H1 (cell line): ENCODE measurements at regions not wholly inside any gene's neighbourhood (a gene's known extent, or its start where the extent isn't known, plus 50 kb on each side); places are given as distances from the start of the nearest gene placed in this dataset.

Experiments used
- CTCF ChIA-PET: fragments of 300-600 bp; sonication (Branson Sonifier 250); formaldehyde crosslinking; loops from one replicate; lab custom pipeline; 2021; ENCODE audit not compliant: partially characterized antibody; lab: Charles Lee
- POLR2A ChIA-PET: fragments of 300-600 bp; sonication (Branson Sonifier 250); formaldehyde crosslinking; loops from one replicate; lab custom pipeline; 2021; ENCODE audit warnings: inconsistent platforms; ENCODE audit not compliant: partially characterized antibody; lab: Charles Lee
- DNase-seq, 2 experiments: peaks; one replicate each; pipeline versions ENCODE4 v3.0.0 to v3.0.0-alpha.2; 2010 to 2022; ENCODE audit warnings: low spot score in 2 of 2, low read depth in 1 of 2, mixed read lengths in 1 of 2
- FAIRE-seq: peaks from 2 replicates; lab custom pipeline; 2011; peaks lifted over from hg19 to GRCh38; lab: Jason Lieb, UNC
- H2AFZ ChIP-seq: 2 replicates; pipeline ENCODE4 v1.8.1; 2012; ENCODE audit warnings: low read length, inconsistent platforms
- H2AK5ac ChIP-seq: 2 replicates; pipeline ENCODE4 v1.6.1; 2013; ENCODE audit warnings: low read depth, low read length
- H2BK120ac ChIP-seq: replicated peaks from 2 replicates; pipeline ENCODE3; 2013; ENCODE audit warnings: low read depth, low read length, inconsistent platforms
- H2BK12ac ChIP-seq: 2 replicates; pipeline ENCODE4 v1.6.1; 2013; ENCODE audit warnings: low read depth, low read length
- H2BK15ac ChIP-seq: 2 replicates; pipeline ENCODE4 v1.6.1; 2013; ENCODE audit warnings: low read length
- H2BK20ac ChIP-seq: 2 replicates; pipeline ENCODE4 v1.6.1; 2013; ENCODE audit warnings: low read length
- H2BK5ac ChIP-seq: 2 replicates; pipeline ENCODE4 v1.6.1; 2013; ENCODE audit warnings: low read depth, low read length
- H3K14ac ChIP-seq: 2 replicates; pipeline ENCODE4 v1.6.1; 2013; ENCODE audit warnings: inconsistent platforms; ENCODE audit not compliant: insufficient read length
- H3K18ac ChIP-seq: 2 replicates; pipeline ENCODE4 v1.6.1; 2013; ENCODE audit warnings: low read length; ENCODE audit errors: extremely low read depth
- H3K23ac ChIP-seq: 2 replicates; pipeline ENCODE4 v1.6.1; 2013; ENCODE audit warnings: inconsistent platforms; ENCODE audit not compliant: insufficient read length
- H3K23me2 ChIP-seq: 2 replicates; pipeline ENCODE4 v1.6.1; 2013; ENCODE audit warnings: low read depth, low read length
- H3K27ac ChIP-seq: 2 replicates; pipeline ENCODE4 v1.6.1; 2011; ENCODE audit warnings: low read depth, low read length, inconsistent platforms
- H3K27me3 ChIP-seq, 4 experiments: replicated peaks in 1 of 4; 1 replicate in 1 of 4; 2 replicates in 3 of 4; pipeline versions ENCODE4 v1.6.1 to v1.8.1; 2011 to 2013; ENCODE audit warnings: low read length in 3 of 4, mild to moderate bottlenecking in 3 of 4, inconsistent platforms in 2 of 4, mixed read lengths in 2 of 4, moderate library complexity in 1 of 4; ENCODE audit not compliant: control insufficient read depth in 3 of 4, insufficient read depth in 3 of 4; ENCODE audit errors: extremely low read depth in 1 of 4
- H3K36me3 ChIP-seq, 4 experiments: 2 replicates each; pipeline versions ENCODE4 v1.6.1 to v1.8.1; 2011 to 2013; ENCODE audit warnings: mild to moderate bottlenecking in 4 of 4, low read length in 3 of 4, moderate library complexity in 2 of 4, control low read depth in 1 of 4, inconsistent platforms in 1 of 4; ENCODE audit not compliant: insufficient read depth in 4 of 4, control insufficient read depth in 2 of 4
- H3K4ac ChIP-seq: replicated peaks from 2 replicates; pipeline ENCODE3; 2013; ENCODE audit warnings: low read length, low read depth, mixed read lengths, inconsistent platforms; ENCODE audit not compliant: insufficient read length
- H3K4me1 ChIP-seq, 4 experiments: replicated peaks in 1 of 4; 1 replicate in 1 of 4; 2 replicates in 3 of 4; pipeline versions ENCODE4 v1.6.1 to v1.8.1; 2011 to 2013; ENCODE audit warnings: low read length in 3 of 4, inconsistent platforms in 2 of 4, mixed read lengths in 1 of 4; ENCODE audit not compliant: insufficient read depth in 4 of 4, control insufficient read depth in 3 of 4
- H3K4me2 ChIP-seq, 2 experiments: 2 replicates each; pipeline versions ENCODE4 v1.6.1 to v1.8.1; 2011 to 2013; ENCODE audit warnings: low read depth in 2 of 2, low read length in 2 of 2, control low read depth in 1 of 2, inconsistent platforms in 1 of 2, mild to moderate bottlenecking in 1 of 2; ENCODE audit not compliant: insufficient read depth in 1 of 2
- H3K4me3 ChIP-seq, 4 experiments: fragments of 200-600, 300-600 bp in 1 of 4; sonication (generic), shearing (Covaris generic), sonication (Bioruptor Twin) in 1 of 4; 2 replicates each; pipeline versions ENCODE4 v1.5.1 to v1.8.1; 2011 to 2016; ENCODE audit warnings: low read length in 4 of 4, low read depth in 3 of 4, control low read depth in 2 of 4, inconsistent platforms in 2 of 4, mild to moderate bottlenecking in 2 of 4, mixed read lengths in 1 of 4, moderate library complexity in 1 of 4; ENCODE audit not compliant: insufficient read depth in 2 of 4; ENCODE audit errors: extremely low read depth in 1 of 4
- H3K56ac ChIP-seq: replicated peaks from 2 replicates; pipeline ENCODE3; 2013; ENCODE audit warnings: low read depth, mild to moderate bottlenecking, mixed read lengths, low read length, inconsistent platforms; ENCODE audit not compliant: insufficient read length
- H3K79me1 ChIP-seq: 2 replicates; pipeline ENCODE4 v1.6.1; 2013; ENCODE audit warnings: low read depth, low read length, control low read depth
- H3K79me2 ChIP-seq, 2 experiments: 2 replicates each; pipeline versions ENCODE4 v1.6.1 to v1.8.1; 2012 to 2013; ENCODE audit warnings: low read length in 2 of 2, mild to moderate bottlenecking in 2 of 2, inconsistent platforms in 1 of 2; ENCODE audit not compliant: insufficient read depth in 2 of 2, control insufficient read depth in 1 of 2
- H3K9ac ChIP-seq, 4 experiments: replicated peaks in 1 of 4; 1 replicate in 1 of 4; 2 replicates in 3 of 4; pipeline versions ENCODE4 v1.6.1 to v1.8.1; 2011 to 2013; ENCODE audit warnings: low read depth in 3 of 4, low read length in 3 of 4, control low read depth in 2 of 4, mild to moderate bottlenecking in 2 of 4, moderate library complexity in 2 of 4, inconsistent platforms in 1 of 4; ENCODE audit errors: extremely low read depth in 1 of 4
- H3K9me3 ChIP-seq, 2 experiments: 2 replicates each; pipeline versions ENCODE4 v1.6.1 to v1.8.1; 2012 to 2013; ENCODE audit warnings: mild to moderate bottlenecking in 2 of 2, moderate library complexity in 2 of 2, control low read depth in 1 of 2, inconsistent platforms in 1 of 2, low read depth in 1 of 2, low read length in 1 of 2, mixed read lengths in 1 of 2; ENCODE audit not compliant: insufficient read depth in 2 of 2
- H4K20me1 ChIP-seq, 2 experiments: replicated peaks in 1 of 2; 2 replicates each; pipeline versions ENCODE3 to v1.8.1; 2011 to 2013; ENCODE audit warnings: inconsistent platforms in 2 of 2, low read length in 2 of 2, mild to moderate bottlenecking in 1 of 2; ENCODE audit not compliant: insufficient read depth in 2 of 2, control insufficient read depth in 1 of 2
- H4K5ac ChIP-seq: 2 replicates; pipeline ENCODE4 v1.6.1; 2013; ENCODE audit warnings: low read length, low read depth, mixed read lengths, inconsistent platforms; ENCODE audit not compliant: insufficient read length
- H4K8ac ChIP-seq: 2 replicates; pipeline ENCODE4 v1.8.0; 2013; ENCODE audit warnings: mild to moderate bottlenecking, moderate library complexity, low read length, inconsistent platforms; ENCODE audit not compliant: insufficient read depth; ENCODE audit errors: extremely low read depth
- H4K91ac ChIP-seq: replicated peaks from 2 replicates; pipeline ENCODE3; 2013; ENCODE audit warnings: low read length, mixed read lengths, inconsistent platforms; ENCODE audit not compliant: insufficient read length
- BCL11A ChIP-seq, 2 experiments: IDR thresholded peaks; one replicate each; pipeline ENCODE4 v1.6.1; 2011; ENCODE audit warnings: low read depth in 2 of 2, low read length in 2 of 2, mild to moderate bottlenecking in 2 of 2
- CBX5 ChIP-seq: fragments of 300-800, 300-1000 bp; sonication (generic); IDR thresholded peaks from 2 replicates; pipeline ENCODE4 v1.7.1; 2016; ENCODE audit warnings: antibody characterized with exemption, low read length, low read depth
- JUN ChIP-seq: IDR thresholded peaks from 2 replicates; pipeline ENCODE4 v1.6.1; 2011; ENCODE audit warnings: low read depth, mild to moderate bottlenecking, improper control_type of control experiment, low read length
- KDM4A ChIP-seq: IDR thresholded peaks from one replicate; pipeline ENCODE4 v1.7.1; 2012; ENCODE audit warnings: low read depth, mild to moderate bottlenecking, moderate library complexity, low read length, inconsistent platforms; ENCODE audit not compliant: severe bottlenecking
- NANOG ChIP-seq: IDR thresholded peaks from 2 replicates; pipeline ENCODE4 v1.6.1; 2011; ENCODE audit warnings: low read length, low read depth, mild to moderate bottlenecking, inconsistent platforms; ENCODE audit not compliant: insufficient read depth, poor library complexity, severe bottlenecking
- POLR2A ChIP-seq, 2 experiments: IDR thresholded peaks; 1 replicate in 1 of 2; 2 replicates in 1 of 2; pipeline ENCODE4 v1.6.1; 2011; ENCODE audit warnings: low read depth in 2 of 2, low read length in 2 of 2, mild to moderate bottlenecking in 2 of 2; ENCODE audit errors: control extremely low read depth in 1 of 2
- RBBP5 ChIP-seq: IDR thresholded peaks from 2 replicates; pipeline ENCODE4 v1.7.1; 2012; ENCODE audit warnings: low read depth, mild to moderate bottlenecking, inconsistent platforms, low read length, moderate library complexity, borderline replicate concordance
- SIRT6 ChIP-seq: IDR thresholded peaks from one replicate; pipeline ENCODE4 v1.7.1; 2012; ENCODE audit warnings: low read length, inconsistent platforms
- TBP ChIP-seq: IDR thresholded peaks from 2 replicates; pipeline ENCODE4 v1.6.1; 2011; ENCODE audit warnings: low read depth, low read length, improper control_type of control experiment
- USF2 ChIP-seq: IDR thresholded peaks from 2 replicates; pipeline ENCODE4 v1.6.1; 2011; ENCODE audit warnings: low read length, improper control_type of control experiment
- WGBS, 2 experiments: shearing (Covaris generic) in 1 of 2; methylation state at CpG; one replicate each; pipeline versions ENCODE4 v1.1.6 to v1.1.7; 2013 to 2015; ENCODE audit warnings: low lambda C conversion rate in 2 of 2, mixed read lengths in 2 of 2, inconsistent platforms in 1 of 2, low coverage in 1 of 2, missing lambda C conversion rate in 1 of 2; ENCODE audit not compliant: insufficient replicate concordance in 2 of 2, insufficient coverage in 1 of 2, insufficient read length in 1 of 2; ENCODE audit errors: extremely low coverage in 1 of 2, missing lambda C conversion rate in 1 of 2; 5-methylcytosine and 5-hydroxymethylcytosine counted together

GRCh38 chr12:25813843-25814242 is 144.6 kb upstream of the RASSF8 start:
- H2BK120ac ChIP-seq: no peak overlapping the region
- no peak overlapping the region for H2BK20ac ChIP-seq
- no peak overlapping the region for H3K23ac ChIP-seq
- ChIA-PET CTCF (no interaction called here), POLR2A (no interaction called here)
- TF ChIP-seq JUN (no peak), RBBP5 (no peak), POLR2A (IDR thresholded peaks at IDR 0.05; ENCODE audit: control extremely low read depth in 1 of 2, low read depth in 2 of 2, low read length in 2 of 2) (no peak), CBX5 (no peak), SIRT6 (no peak), NANOG (no peak), TBP (no peak), USF2 (no peak), BCL11A (IDR thresholded peaks at IDR 0.05; ENCODE audit: low read depth in 2 of 2, low read length in 2 of 2) (no peak), KDM4A (no peak)
- no peak overlapping the region for H2BK5ac ChIP-seq
- 90% methylated on average over 5 of the region's 5 CpGs; no CpG with 5 or more reads in 1 of the 2 experiments for WGBS, 2 experiments
- H3K4me3 ChIP-seq: no peak overlapping the region
- no peak overlapping the region for H3K56ac ChIP-seq
- H4K91ac ChIP-seq: no peak overlapping the region
- no peak overlapping the region for H2BK12ac ChIP-seq
- no peaks in the 10 kb centered on the region for H3K79me1 ChIP-seq
- H3K27me3 ChIP-seq: no peaks in the 10 kb centered on the region
- H3K9ac ChIP-seq: no peak overlapping the region
- H4K20me1 ChIP-seq: no peaks in the 10 kb centered on the region
- no peak overlapping the region for H3K4ac ChIP-seq
- H4K8ac ChIP-seq: no peak overlapping the region
- no peak overlapping the region for H2AK5ac ChIP-seq
- no peaks in the 10 kb centered on the region for H3K23me2 ChIP-seq
- H2BK15ac ChIP-seq: no peak overlapping the region
- no peaks in the 10 kb centered on the region for H3K79me2 ChIP-seq
- H3K9me3 ChIP-seq: no peaks in the 10 kb centered on the region
- FAIRE-seq: no peak
- no peaks in the 10 kb centered on the region for H3K36me3 ChIP-seq
- H3K4me2 ChIP-seq: no peak overlapping the region
- no peak overlapping the region for H3K18ac ChIP-seq
- H3K4me1 ChIP-seq: no peaks in the 10 kb centered on the region
- H3K27ac ChIP-seq: no peak overlapping the region
- H2AFZ ChIP-seq: no peak overlapping the region
- no peak overlapping the region for H3K14ac ChIP-seq
- H4K5ac ChIP-seq: no peak overlapping the region
- no peak for DNase-seq
